ENCODE measurements at regions not wholly inside any gene's neighbourhood (a gene's known extent, or its start where the extent isn't known, plus 50 kb on each side); places are given as distances from the start of the nearest gene placed in this dataset.

- no peak for DNase-seq (ENCODE audit: low read depth in 2 of 2)
Measured at GRCh38 chr13:82822935-82823334, 1059.3 kb downstream of the SLITRK1 start.

- DNase-seq (ENCODE audit: low read depth in 2 of 2) = no peak
Measured at GRCh38 chr13:82817133-82817532, 1065.1 kb downstream of the SLITRK1 start.

GRCh38 chr13:82815791-82816190 lies 1066.5 kb downstream of the SLITRK1 start:
- no peak for DNase-seq (ENCODE audit: low read depth in 2 of 2)

DNA sequence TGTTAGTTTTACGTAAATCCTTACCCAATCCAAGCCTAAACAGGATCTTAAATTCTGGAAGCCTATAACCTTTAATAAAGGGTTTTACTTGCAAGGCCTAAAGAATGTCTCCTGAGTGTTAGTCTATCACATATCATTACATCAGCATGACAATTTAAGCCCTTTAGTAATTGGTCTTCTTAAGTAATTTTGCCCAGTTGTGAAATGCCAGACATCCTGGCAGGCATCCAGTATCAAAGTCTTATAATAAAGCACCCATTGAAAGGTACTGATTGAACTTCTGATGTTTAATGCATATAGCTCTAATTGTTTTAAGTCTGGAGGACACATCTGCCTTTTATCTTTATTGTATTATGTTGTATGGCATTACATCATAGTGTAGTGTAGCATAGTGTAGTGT lies 1078.9 kb downstream of the SLITRK1 start:
- no peak for DNase-seq (ENCODE audit: low read depth in 2 of 2)

GRCh38 chr13:82802528-82802927 lies 1079.7 kb downstream of the SLITRK1 start:
- no peak for DNase-seq (ENCODE audit: low read depth in 2 of 2)

- DNase-seq (ENCODE audit: low read depth in 2 of 2) = no peak
Measured at GRCh38 chr13:82800391-82800790, 1081.9 kb downstream of the SLITRK1 start.

- DNase-seq (ENCODE audit: low read depth in 2 of 2) = no peak
Measured at GRCh38 chr13:82797876-82798275, 1084.4 kb downstream of the SLITRK1 start.

- DNase-seq (ENCODE audit: low read depth in 2 of 2) = no peak
Measured at GRCh38 chr13:82791035-82791434, 1091.2 kb downstream of the SLITRK1 start.

GRCh38 chr13:82772816-82773215 lies 1109.5 kb downstream of the SLITRK1 start:
- DNase-seq (ENCODE audit: low read depth in 2 of 2) = no peak

DNA sequence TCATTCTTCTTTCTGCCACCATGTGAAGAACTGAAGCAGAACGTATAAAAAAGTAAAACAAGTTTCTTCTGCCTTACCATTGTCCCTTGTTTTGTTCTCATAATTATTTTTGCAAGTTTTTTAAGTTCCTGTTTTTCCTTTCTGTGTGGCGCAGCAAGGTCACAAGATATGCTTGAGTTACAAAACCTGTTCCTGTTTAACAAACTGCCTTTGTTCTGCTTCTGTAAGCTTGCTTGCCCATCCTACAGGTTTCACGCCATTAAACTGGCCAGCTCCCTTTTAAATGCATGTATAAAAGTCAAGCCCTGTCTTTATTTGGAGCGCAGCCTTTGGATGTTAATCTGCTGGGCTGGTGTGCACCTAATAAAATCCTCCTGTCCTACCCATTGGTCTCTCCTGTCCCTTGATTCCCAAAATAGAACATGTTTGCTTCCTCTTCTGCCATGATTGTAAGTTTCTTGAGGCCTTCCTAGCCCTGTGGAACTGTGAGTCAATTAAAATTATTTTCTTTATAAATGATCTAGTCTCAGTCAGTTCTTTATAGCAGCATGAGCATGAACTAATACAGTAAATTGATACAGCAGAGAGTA lies 1115.4 kb downstream of the SLITRK1 start:
- DNase-seq (ENCODE audit: low read depth in 2 of 2) = no peak

DNA sequence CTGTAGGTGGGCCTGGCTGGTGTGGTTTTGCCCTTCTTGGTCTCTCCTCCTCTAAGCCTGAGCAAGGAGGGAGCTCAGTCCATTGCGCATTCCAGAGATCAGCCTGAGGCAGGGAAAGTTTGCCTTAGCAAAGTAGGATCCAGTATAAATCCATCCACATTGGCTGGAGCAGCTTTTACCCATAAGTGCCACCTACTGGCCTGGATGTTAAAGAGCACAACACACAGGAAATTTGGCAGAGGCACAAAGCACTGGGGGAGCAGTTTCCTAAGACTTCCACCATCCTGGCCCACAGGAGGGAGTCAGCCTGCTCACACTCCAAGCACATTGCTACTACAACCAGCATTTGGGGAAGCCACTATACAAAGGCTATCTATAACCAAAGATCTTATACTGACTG lies 1124.2 kb downstream of the SLITRK1 start:
- DNase-seq (ENCODE audit: low read depth in 2 of 2) = no peak

DNA sequence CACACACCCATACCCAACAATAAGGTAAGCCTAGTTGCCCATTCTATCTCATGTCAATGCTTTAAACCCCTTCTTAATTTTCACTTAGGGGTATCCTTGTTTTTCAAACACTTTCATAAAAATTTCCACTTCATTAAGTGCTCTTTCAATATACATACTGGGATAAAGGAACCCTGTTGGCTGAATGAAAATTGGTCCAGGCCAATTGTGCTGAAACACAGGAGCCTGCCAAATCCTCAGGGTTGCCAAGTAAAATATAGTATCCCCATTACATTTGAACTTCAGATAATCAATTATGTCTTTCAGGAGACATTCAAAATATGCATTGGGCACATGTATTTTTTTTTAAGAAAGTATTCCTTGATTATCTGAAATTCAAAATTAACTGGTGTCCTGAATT lies 1131.1 kb downstream of the SLITRK1 start:
- no peak for DNase-seq (ENCODE audit: low read depth in 2 of 2)

DNA sequence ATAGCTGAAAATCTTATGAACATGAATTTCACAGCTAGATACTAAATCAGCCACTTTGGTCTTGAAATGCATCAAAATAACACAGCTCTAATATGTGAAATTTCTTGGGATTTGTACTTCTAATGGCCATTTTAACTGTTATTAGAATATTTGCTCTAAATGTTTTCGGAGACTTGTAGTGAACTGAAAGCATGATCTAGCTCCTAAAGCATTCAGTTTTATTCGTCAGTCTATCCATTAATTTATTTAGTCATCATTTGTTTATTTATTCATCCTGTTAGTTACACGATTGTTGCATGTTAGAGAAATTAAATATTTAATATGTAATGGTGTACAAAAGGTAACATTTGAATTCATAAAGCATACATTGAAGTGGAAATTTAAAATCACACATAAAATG lies 1132.7 kb downstream of the SLITRK1 start:
- DNase-seq (ENCODE audit: low read depth in 2 of 2) = no peak

- DNase-seq (ENCODE audit: low read depth in 2 of 2) = no peak
Measured at GRCh38 chr13:82747958-82748357, 1134.3 kb downstream of the SLITRK1 start.

DNA sequence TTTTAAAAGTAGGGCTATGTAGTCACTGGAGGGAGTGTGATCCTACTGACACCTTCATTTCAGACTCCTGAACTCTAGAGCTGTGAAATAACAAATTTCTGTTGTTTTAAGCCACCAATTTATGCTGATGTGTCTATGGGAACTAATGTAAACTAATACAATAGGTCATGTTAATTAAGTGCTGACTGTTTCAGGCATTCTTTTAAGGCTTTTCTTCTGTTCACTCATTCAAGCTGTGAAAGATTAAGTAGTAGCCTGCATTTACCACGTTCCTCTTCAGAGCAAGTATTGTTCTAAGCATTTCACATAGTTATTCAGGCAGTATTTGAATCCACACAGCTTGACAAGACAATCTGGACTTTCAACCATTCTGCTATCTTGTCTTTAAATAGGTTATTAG lies 1135.0 kb downstream of the SLITRK1 start:
- DNase-seq (ENCODE audit: low read depth in 2 of 2) = no peak

GRCh38 chr13:82740442-82740841 lies 1141.8 kb downstream of the SLITRK1 start:
- no peak for DNase-seq (ENCODE audit: low read depth in 2 of 2)

GRCh38 chr13:82739881-82740280 lies 1142.4 kb downstream of the SLITRK1 start:
- no peak for DNase-seq (ENCODE audit: low read depth in 2 of 2)

DNA sequence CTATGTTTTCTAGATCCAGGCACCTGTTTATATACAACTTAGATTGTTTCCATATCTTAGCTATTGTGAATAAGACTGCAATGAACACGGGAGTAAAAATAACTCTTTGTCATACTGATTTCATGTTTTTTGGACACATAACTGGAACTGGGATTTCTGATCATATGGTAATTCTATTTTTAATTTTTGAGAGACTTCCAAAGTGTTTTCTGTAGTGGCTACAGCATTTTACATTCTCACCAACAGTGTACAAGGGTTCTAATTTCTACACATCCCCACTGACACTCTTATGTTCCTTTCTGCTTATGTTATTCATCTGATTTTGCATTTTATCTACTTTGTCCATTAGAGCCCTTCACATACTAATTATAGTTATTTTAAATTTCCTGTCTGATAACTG lies 1152.9 kb downstream of the SLITRK1 start:
- DNase-seq (ENCODE audit: low read depth in 2 of 2) = no peak

- DNase-seq (ENCODE audit: low read depth in 2 of 2) = no peak
Measured at GRCh38 chr13:82720986-82721385, 1161.3 kb downstream of the SLITRK1 start.

DNA sequence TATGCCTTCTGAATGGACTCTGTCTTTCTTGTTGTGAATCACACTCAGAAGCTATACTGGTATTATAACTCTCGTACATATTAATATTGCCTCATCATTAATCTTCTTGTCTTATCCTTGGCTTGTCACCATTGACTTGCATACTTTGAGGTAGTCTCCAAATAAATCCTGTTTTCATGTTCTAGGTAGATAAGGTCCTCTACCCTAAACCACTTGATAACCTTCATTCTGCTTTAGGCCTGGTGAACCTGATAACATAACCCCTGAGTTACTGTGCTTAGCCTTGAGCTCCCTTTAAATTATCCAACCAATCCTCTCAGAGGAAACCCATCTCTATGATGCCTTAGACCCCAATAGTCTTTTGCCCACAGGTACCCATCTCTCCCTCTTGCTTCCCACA lies 1162.3 kb downstream of the SLITRK1 start:
- DNase-seq (ENCODE audit: low read depth in 2 of 2) = no peak

DNA sequence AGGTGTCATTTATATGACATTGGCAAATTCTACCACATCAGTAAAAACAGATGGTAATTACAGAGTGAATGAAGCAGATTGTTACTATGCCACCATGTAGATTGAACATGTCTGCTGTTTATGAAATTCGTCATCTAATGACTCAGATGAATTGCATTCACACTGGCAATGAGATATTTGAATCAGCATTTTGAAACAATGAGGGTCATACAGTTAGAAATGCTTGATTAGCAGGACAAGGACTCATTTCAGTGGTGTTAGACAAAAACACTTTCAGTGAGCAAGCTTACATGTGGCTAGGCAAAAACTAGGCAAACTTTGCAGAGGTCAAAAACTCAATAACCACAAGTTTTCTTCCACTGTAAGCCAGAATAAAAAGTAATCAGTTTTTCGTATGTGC lies 1165.0 kb downstream of the SLITRK1 start:
- no peak for DNase-seq (ENCODE audit: low read depth in 2 of 2)

DNA sequence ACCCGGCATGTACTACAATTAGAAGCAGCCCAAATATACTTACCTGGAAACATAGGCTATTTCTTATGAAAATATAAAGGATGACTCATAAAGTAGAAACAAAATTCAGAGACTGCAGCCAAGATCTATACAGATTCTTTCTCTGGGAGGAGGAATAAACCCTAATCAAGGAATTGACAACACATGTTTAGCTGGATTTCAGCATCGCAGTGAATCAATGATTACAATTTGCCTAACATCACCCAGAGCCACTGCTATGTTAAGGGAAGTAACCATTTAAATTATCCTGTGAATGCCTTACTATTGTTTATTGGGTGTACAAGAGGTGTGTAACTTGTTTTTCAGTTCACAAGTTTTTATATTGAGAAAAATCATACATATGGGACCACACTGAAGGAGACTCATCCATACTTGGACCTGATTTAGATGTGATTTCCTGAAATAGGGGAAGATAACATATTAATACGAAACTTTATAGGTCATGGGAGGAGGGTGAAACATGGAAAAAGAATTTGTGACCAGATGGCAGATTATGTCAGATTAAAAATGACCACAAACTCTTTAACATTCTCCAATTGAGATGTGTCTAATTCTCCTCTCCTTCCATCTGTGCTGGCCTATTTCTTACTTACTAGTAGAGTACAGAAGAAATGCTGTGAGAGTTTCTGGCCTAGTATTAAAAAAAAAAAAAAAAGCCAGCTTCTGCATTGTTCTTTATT lies 1168.4 kb downstream of the SLITRK1 start:
- no peak for DNase-seq (ENCODE audit: low read depth in 2 of 2)

DNA sequence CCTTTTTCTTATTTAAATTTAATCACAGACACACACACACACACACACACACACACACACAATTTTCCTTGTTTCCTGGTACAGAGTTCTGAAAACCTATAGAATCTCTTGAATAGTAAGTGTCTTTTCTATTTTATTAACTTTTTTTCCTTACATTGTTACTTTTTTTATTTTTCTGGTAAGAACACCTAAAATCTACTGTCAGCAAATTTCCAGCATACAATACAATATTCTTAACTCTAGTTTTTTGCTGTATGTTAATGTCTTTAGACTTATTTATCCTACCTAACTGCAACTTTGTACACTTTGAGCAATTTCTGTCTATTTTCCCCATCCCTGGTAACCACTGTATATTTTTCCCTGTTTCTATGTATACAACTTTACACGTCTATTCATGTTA lies 1179.8 kb downstream of the SLITRK1 start:
- DNase-seq (ENCODE audit: low read depth in 2 of 2) = no peak

DNA sequence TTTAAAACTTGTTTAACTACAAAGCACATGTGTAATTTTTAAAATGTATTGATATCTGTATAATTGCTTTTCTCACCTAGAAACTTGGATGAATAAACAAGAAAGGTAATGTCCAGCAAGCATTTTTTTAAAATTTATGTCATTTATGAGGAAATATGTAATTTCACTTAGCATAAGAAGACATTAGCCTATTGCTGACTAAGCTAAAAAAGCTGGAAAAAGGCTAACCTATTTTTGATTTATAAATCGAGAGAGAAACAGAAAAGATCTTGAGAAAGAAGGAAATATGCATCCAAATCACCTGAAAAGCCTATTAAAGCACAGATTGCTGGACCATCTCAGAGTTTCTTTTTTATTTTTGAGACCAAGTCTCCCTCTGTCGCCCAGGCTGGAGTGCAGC lies 1181.3 kb downstream of the SLITRK1 start:
- no peak for DNase-seq (ENCODE audit: low read depth in 2 of 2)
